ENCODE measurements at regions not wholly inside any gene's neighbourhood (a gene's known extent, or its start where the extent isn't known, plus 50 kb on each side); places are given as distances from the start of the nearest gene placed in this dataset.

DNA sequence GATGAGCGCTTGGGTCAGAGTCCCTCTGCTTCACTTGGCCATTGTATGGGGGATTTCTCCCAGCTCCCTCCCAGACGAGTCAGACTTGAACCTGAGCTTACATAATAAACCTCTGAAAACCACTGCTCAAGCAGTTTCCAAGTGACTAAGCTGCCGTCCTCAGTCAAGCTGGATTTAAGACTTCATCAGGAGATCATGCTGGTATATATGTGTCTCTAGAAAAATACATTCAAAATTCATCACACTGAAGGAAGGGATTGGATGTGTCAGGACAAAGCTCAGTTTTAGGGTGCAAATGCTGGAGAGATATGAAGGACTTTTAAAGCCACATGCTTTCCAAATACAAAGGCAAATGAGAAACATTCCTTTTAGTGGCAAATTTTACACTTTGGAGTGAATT, 114.3 kb downstream of the QDPR start:
- WGBS, 4 donors: 50 to 59% (median 56%) methylated on average over 3 of the region's 3 CpGs
- Histone ChIP-seq H3K9me3 (replicated peaks in 1 of 3) (no peaks in the 10 kb centered on the region), H3K4me3 (no peak overlapping the region), H3K4me1 (replicated peaks in 1 of 2) (no peaks in the 10 kb centered on the region), H3K27ac (no peak overlapping the region), H3K27me3 (no peaks in the 10 kb centered on the region), H3K36me3 (replicated peaks in 1 of 2) (no peaks in the 10 kb centered on the region)
- DNase-seq: no peak
- intact Hi-C loops (cut with DNase I): no loop called here
- TF ChIP-seq POLR2A (IDR thresholded peaks at IDR 0.05) (no peak), CTCF (IDR thresholded peaks at IDR 0.05) (no peak)

DNA sequence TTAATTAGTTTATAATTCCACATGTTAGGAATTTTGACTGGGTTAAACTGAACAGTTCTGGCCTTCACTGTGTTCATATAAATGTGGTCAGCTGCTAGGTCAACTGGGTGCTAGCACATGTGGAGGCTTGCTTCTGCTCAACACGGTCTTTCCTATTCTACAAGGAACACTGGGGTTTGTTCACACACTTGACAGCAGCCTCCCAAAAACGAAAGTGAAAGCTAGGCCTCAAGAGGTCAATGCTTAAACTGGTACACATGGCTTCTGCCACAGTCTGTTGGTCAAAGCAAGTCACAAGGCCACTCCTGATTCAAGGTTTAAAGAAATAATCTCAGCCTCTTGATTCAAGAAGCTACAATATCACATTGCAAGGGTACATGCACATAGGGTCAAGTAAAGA, 126.5 kb downstream of the QDPR start:
- Histone ChIP-seq H3K27ac (no peak overlapping the region), H3K4me3 (no peak overlapping the region), H3K4me1 (replicated peaks in 1 of 2) (no peaks in the 10 kb centered on the region), H3K36me3 (replicated peaks in 1 of 2) (no peaks in the 10 kb centered on the region), H3K27me3 (no peaks in the 10 kb centered on the region), H3K9me3 (replicated peaks in 1 of 3) (no peaks in the 10 kb centered on the region)
- 30 to 40% (median 31%) methylated on average over 2 of the region's 2 CpGs for WGBS, 4 donors
- peak in 3 of 7 donors; percentile 5 to 55 (median 23) for DNase-seq
- no peak for TF ChIP-seq CTCF (IDR thresholded peaks at IDR 0.05)
- TF ChIP-seq POLR2A (IDR thresholded peaks at IDR 0.05): no peak
- intact Hi-C loops (cut with DNase I): no loop called here

DNA sequence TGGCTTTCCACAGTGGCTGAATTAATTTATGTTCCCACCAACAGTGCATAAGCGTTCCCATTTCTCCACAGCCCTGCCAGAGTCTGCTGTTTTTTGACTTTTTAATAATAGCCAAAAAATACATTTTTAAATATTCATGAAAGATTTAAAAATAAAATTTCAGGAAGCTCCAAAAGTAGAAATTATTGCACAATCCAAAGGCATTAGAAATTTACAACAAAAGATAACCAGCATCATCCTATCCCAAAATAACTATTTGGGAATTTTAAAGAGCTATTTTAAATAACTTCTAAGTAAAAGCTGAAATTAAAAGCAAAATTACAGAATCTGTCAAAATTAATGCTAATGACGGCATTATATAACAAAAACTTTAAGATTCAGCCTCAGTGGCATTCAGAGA, 131.5 kb downstream of the QDPR start:
- H3K27me3 ChIP-seq: no peaks in the 10 kb centered on the region
- no peak for DNase-seq
- peaks cover 0 to 9% of the 10 kb centered on the region in 2 donors for H3K4me1 ChIP-seq (replicated peaks in 1 of 2)
- intact Hi-C loops (cut with DNase I): no loop called here
- H3K9me3 ChIP-seq (replicated peaks in 1 of 3): no peaks in the 10 kb centered on the region
- no peak overlapping the region for H3K4me3 ChIP-seq
- H3K27ac ChIP-seq: no peak overlapping the region
- WGBS, 4 donors: 64 to 79% (median 73%) methylated on average over 2 of the region's 2 CpGs
- H3K36me3 ChIP-seq (replicated peaks in 1 of 2): no peaks in the 10 kb centered on the region
- TF ChIP-seq CTCF (IDR thresholded peaks at IDR 0.05): no peak
- TF ChIP-seq POLR2A (IDR thresholded peaks at IDR 0.05): no peak

- no peak for TF ChIP-seq CTCF (IDR thresholded peaks at IDR 0.05)
- no peak for TF ChIP-seq POLR2A (IDR thresholded peaks at IDR 0.05)
- intact Hi-C loops (cut with DNase I): no loop called here
- H3K27ac ChIP-seq: no peak overlapping the region
- H3K36me3 ChIP-seq (replicated peaks in 1 of 2): no peaks in the 10 kb centered on the region
- peaks cover 0 to 9% of the 10 kb centered on the region in 2 donors for H3K4me1 ChIP-seq (replicated peaks in 1 of 2)
- no peak for DNase-seq
- no peak overlapping the region for H3K4me3 ChIP-seq
- no peaks in the 10 kb centered on the region for H3K9me3 ChIP-seq (replicated peaks in 1 of 3)
- 17 to 30% (median 24%) methylated on average over 2 of the region's 2 CpGs for WGBS, 4 donors
- no peaks in the 10 kb centered on the region for H3K27me3 ChIP-seq
Observed at GRCh38 chr4:17376205-17376604, 135.7 kb downstream of the QDPR start.
